Fibroblast of lung (primary cell): ENCODE measurements at regions not wholly inside any gene's neighbourhood (a gene's known extent, or its start where the extent isn't known, plus 50 kb on each side); places are given as distances from the start of the nearest gene placed in this dataset.

Source experiments
- DNase-seq, 2 donors: peaks; one replicate each; pipeline versions ENCODE4 v3.0.0 to v3.0.0-alpha.2; 2010; ENCODE audit warnings: low read depth in 2 of 2
- H2AFZ ChIP-seq: 2 replicates; pipeline ENCODE4 v1.5.1; 2012; ENCODE audit warnings: low read length, control low read depth, inconsistent platforms
- H3K27ac ChIP-seq: 2 replicates; pipeline ENCODE4 v1.5.1; 2011; ENCODE audit warnings: low read length, control low read depth; ENCODE audit not compliant: insufficient read depth
- H3K27me3 ChIP-seq: 2 replicates; pipeline ENCODE4 v1.5.1; 2011; ENCODE audit warnings: mild to moderate bottlenecking, low read length; ENCODE audit not compliant: control insufficient read depth, insufficient read depth
- H3K36me3 ChIP-seq: 2 replicates; pipeline ENCODE4 v1.5.1; 2011; ENCODE audit warnings: low read length; ENCODE audit not compliant: control insufficient read depth, insufficient read depth
- H3K4me1 ChIP-seq: 2 replicates; pipeline ENCODE4 v1.5.1; 2011; ENCODE audit warnings: low read length; ENCODE audit not compliant: control insufficient read depth, insufficient read depth; ENCODE audit errors: extremely low read depth
- H3K4me2 ChIP-seq: 2 replicates; pipeline ENCODE4 v1.5.1; 2011; ENCODE audit warnings: low read length, control low read depth; ENCODE audit not compliant: insufficient read depth; ENCODE audit errors: extremely low read depth
- H3K4me3 ChIP-seq, 4 experiments: fragments of 200-600 bp in 1 of 4; sonication (generic) in 1 of 4; replicated peaks in 1 of 4; 2 replicates each; pipeline ENCODE4 v1.5.1; 2011 to 2016; ENCODE audit warnings: low read length in 4 of 4, low read depth in 3 of 4, mild to moderate bottlenecking in 3 of 4, control low read depth in 2 of 4, inconsistent platforms in 1 of 4, mixed read lengths in 1 of 4; ENCODE audit not compliant: insufficient read depth in 1 of 4; ENCODE audit errors: control extremely low read depth in 1 of 4
- H3K79me2 ChIP-seq: 2 replicates; pipeline ENCODE4 v1.5.1; 2012; ENCODE audit warnings: mild to moderate bottlenecking, low read length, inconsistent platforms; ENCODE audit not compliant: control insufficient read depth, insufficient read depth
- H3K9ac ChIP-seq: 2 replicates; pipeline ENCODE4 v1.5.1; 2011; ENCODE audit warnings: mild to moderate bottlenecking, low read length, control low read depth; ENCODE audit not compliant: insufficient read depth
- H3K9me3 ChIP-seq: 2 replicates; pipeline ENCODE4 v1.5.1; 2012; ENCODE audit warnings: low read depth, low read length; ENCODE audit not compliant: control insufficient read depth, insufficient read depth
- H4K20me1 ChIP-seq: 2 replicates; pipeline ENCODE4 v1.5.1; 2011; ENCODE audit warnings: low read length; ENCODE audit not compliant: control insufficient read depth, insufficient read depth; ENCODE audit errors: extremely low read depth
- EZH2 ChIP-seq: IDR thresholded peaks from 2 replicates; pipeline ENCODE4 v1.5.1; 2012; ENCODE audit warnings: low read length, control low read depth, mild to moderate bottlenecking; ENCODE audit errors: missing control alignments
- TF ChIP-seq, protein P1 (sequence below), 2 donors: IDR thresholded peaks in 1 of 2; conservative IDR thresholded peaks in 1 of 2; 1 replicate in 1 of 2; 2 replicates in 1 of 2; pipeline ENCODE4 v1.5.1; 2011 to 2012; ENCODE audit warnings: low read length in 2 of 2, control low read depth in 1 of 2, inconsistent platforms in 1 of 2, low read depth in 1 of 2, mild to moderate bottlenecking in 1 of 2

DNA sequence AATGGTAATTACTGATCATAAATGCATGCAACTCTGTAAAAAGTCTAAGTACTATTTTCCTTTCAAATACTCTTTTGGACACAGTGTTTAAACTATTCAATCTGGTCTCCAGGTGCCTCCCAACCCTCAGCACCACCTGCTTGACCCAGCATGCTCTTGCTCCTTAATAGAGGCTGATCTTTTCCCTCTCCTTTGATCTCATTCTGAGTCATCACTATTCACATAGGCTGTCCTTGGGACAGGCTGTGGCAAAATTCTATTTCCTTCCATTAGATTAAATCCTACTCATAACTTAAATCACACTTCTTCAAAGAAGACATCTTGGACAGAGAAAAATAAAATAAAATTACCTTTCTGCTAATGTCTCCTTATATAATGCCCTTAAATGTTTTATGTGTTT is 199.4 kb upstream of the ST8SIA4 start:
- Histone ChIP-seq H4K20me1 (no peaks in the 10 kb centered on the region), H3K79me2 (no peaks in the 10 kb centered on the region), H3K4me1 (no peaks in the 10 kb centered on the region), H3K9me3 (no peaks in the 10 kb centered on the region), H3K27ac (no peak overlapping the region), H2AFZ (no peak overlapping the region), H3K4me2 (no peak overlapping the region), H3K36me3 (no peaks in the 10 kb centered on the region), H3K4me3 (no peak overlapping the region), H3K27me3 (no peaks in the 10 kb centered on the region), H3K9ac (no peak overlapping the region)
- no peak for TF ChIP-seq EZH2
- TF ChIP-seq, protein P1, sequence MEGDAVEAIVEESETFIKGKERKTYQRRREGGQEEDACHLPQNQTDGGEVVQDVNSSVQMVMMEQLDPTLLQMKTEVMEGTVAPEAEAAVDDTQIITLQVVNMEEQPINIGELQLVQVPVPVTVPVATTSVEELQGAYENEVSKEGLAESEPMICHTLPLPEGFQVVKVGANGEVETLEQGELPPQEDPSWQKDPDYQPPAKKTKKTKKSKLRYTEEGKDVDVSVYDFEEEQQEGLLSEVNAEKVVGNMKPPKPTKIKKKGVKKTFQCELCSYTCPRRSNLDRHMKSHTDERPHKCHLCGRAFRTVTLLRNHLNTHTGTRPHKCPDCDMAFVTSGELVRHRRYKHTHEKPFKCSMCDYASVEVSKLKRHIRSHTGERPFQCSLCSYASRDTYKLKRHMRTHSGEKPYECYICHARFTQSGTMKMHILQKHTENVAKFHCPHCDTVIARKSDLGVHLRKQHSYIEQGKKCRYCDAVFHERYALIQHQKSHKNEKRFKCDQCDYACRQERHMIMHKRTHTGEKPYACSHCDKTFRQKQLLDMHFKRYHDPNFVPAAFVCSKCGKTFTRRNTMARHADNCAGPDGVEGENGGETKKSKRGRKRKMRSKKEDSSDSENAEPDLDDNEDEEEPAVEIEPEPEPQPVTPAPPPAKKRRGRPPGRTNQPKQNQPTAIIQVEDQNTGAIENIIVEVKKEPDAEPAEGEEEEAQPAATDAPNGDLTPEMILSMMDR (conservative IDR thresholded peaks at IDR 0.05 in 1 of 2, IDR thresholded peaks at IDR 0.05 in 1 of 2; ENCODE audit: low read depth in 1 of 2, low read length in 2 of 2) = no peak
- peak in 1 of 2 donors; percentile 11 for DNase-seq

DNA sequence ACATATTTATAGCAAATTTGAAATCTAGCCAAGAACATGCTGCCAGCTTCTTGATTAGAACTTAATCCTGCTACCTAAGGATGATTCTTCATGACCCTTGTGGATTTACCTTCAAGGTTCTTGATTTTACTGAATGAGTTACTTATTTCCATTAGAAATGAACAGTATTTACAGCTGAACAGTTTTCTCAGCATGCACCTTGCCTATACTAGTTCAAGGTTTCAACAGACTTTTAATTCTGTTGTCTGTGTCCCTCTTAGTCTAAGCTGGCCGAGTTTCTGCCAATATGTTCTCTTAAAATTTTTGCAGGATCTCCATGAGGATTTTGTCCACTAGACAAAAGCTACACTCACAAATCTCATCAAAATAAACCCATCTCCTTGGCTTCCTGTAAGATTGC is 188.8 kb upstream of the ST8SIA4 start:
- no peaks in the 10 kb centered on the region for H3K27me3 ChIP-seq
- H3K79me2 ChIP-seq = no peaks in the 10 kb centered on the region
- DNase-seq = no peak
- TF ChIP-seq, protein P1 (conservative IDR thresholded peaks at IDR 0.05 in 1 of 2, IDR thresholded peaks at IDR 0.05 in 1 of 2; ENCODE audit: low read depth in 1 of 2, low read length in 2 of 2) = no peak
- no peak for TF ChIP-seq EZH2
- no peaks in the 10 kb centered on the region for H3K4me1 ChIP-seq
- no peak overlapping the region for H2AFZ ChIP-seq
- H4K20me1 ChIP-seq = no peaks in the 10 kb centered on the region
- no peak overlapping the region for H3K4me3 ChIP-seq
- no peak overlapping the region for H3K4me2 ChIP-seq
- H3K9me3 ChIP-seq = no peaks in the 10 kb centered on the region
- no peak overlapping the region for H3K9ac ChIP-seq
- H3K36me3 ChIP-seq = no peaks in the 10 kb centered on the region
- no peak overlapping the region for H3K27ac ChIP-seq

DNA sequence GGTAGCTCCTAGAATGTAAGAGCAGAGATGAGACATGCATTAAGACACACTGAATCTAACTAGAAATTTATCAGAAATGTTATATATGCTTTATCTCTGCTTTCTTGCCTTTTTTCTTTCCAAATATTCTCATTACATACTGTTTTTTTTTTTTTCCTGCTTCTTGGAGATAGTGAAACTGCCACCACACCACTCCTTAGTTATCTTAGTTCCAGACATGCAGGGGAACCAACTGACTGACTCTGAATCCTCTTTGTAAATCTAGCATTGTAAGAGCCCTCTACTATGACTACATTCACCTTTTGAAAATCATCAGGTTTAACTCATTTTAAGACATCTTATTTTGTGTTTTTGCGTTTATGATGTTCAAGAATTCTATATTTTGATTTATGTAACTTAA is 181.3 kb upstream of the ST8SIA4 start:
- no peak overlapping the region for H2AFZ ChIP-seq
- no peak overlapping the region for H3K27ac ChIP-seq
- no peak overlapping the region for H3K4me3 ChIP-seq
- no peaks in the 10 kb centered on the region for H3K4me1 ChIP-seq
- H3K36me3 ChIP-seq = no peaks in the 10 kb centered on the region
- H3K79me2 ChIP-seq = no peaks in the 10 kb centered on the region
- H4K20me1 ChIP-seq = no peaks in the 10 kb centered on the region
- no peaks in the 10 kb centered on the region for H3K9me3 ChIP-seq
- TF ChIP-seq EZH2 = no peak
- TF ChIP-seq, protein P1 (conservative IDR thresholded peaks at IDR 0.05 in 1 of 2, IDR thresholded peaks at IDR 0.05 in 1 of 2; ENCODE audit: low read depth in 1 of 2, low read length in 2 of 2) = no peak
- no peaks in the 10 kb centered on the region for H3K27me3 ChIP-seq
- DNase-seq = no peak
- no peak overlapping the region for H3K4me2 ChIP-seq
- no peak overlapping the region for H3K9ac ChIP-seq
